Erythroblast (primary cell): ENCODE measurements at regions not wholly inside any gene's neighbourhood (a gene's known extent, or its start where the extent isn't known, plus 50 kb on each side); places are given as distances from the start of the nearest gene placed in this dataset.

Source experiments
- GATA1 ChIP-seq: IDR thresholded peaks from 2 replicates; pipeline ENCODE4 v1.6.1; 2011; ENCODE audit warnings: low read depth, mild to moderate bottlenecking, control low read depth, low read length, moderate library complexity
- POLR2A ChIP-seq: IDR thresholded peaks from 2 replicates; pipeline ENCODE4 v1.6.1; 2011; ENCODE audit warnings: mild to moderate bottlenecking, low read length

GRCh38 chr2:234669001-234669400, 172.1 kb upstream of the ARL4C start:
- no peak for TF ChIP-seq POLR2A
- no peak for TF ChIP-seq GATA1
